Midbrain (tissue), 1 donor: ENCODE measurements at regions not wholly inside any gene's neighbourhood (a gene's known extent, or its start where the extent isn't known, plus 50 kb on each side); places are given as distances from the start of the nearest gene placed in this dataset.
"Not testable (repeated sequence)": the region's sequence is repeated elsewhere in the genome, so short reads cannot be mapped to it uniquely, and the experiment has no call there.

Source experiments
- DNase-seq: peaks from one replicate; lab custom pipeline; 2025; lab: John Stamatoyannopoulos, UW

- DNase-seq = no peak
These were observed 100.4 kb downstream of the CD83 start for GRCh38 chr6:14217728-14218518.

GRCh38 chr6:14218519-14218800 lies 100.9 kb downstream of the CD83 start:
- DNase-seq = no peak

- DNase-seq = no peak
These were observed 104.2 kb downstream of the CD83 start for GRCh38 chr6:14221564-14222279.

GRCh38 chr6:14222956-14223355 lies 105.4 kb downstream of the CD83 start:
- no peak for DNase-seq

GRCh38 chr6:14224359-14225103 lies 107.0 kb downstream of the CD83 start:
- no peak for DNase-seq

- DNase-seq = no peak
These were observed 108.6 kb downstream of the CD83 start for GRCh38 chr6:14226051-14226660.

DNA sequence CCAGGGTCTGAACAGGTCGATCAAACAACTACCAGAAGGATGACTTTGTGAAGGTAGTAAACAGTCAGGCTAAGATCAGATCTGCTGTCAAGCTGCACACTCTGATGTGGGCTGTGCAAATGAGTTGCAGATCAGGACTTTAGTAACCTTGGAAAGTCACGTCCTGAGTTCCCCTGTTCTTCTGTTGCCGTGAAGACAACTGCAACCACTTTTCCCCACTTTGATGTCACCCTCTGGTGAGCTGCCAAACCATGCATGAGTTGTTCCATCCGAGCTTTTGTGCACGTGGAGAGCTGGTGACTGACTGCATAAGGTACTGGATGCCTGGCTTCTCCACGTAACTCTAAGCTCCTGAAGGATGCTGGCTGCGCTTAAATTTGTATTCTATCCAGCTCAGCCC lies 111.0 kb downstream of the CD83 start:
- DNase-seq = no peak

DNA sequence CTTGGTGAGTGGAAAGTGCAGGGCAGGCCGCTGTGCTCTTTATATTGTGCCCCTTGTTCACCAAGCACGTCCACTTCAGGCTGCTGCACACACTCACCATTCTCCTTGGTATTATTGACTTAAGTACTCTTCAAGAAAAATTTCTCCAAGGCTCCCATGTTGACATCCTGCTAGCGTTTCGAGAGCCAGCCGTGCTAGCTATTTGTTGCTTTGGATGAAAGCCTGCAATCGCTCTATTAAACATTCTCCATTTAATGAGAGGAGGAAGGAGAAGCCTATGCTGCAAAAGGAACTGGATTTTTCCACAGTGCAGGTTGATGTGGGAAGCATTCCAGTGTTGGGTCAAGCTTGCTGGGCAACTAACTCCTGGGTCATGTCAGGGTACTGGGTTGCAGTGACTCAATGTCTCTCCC lies 113.5 kb downstream of the CD83 start:
- DNase-seq = no peak

DNA sequence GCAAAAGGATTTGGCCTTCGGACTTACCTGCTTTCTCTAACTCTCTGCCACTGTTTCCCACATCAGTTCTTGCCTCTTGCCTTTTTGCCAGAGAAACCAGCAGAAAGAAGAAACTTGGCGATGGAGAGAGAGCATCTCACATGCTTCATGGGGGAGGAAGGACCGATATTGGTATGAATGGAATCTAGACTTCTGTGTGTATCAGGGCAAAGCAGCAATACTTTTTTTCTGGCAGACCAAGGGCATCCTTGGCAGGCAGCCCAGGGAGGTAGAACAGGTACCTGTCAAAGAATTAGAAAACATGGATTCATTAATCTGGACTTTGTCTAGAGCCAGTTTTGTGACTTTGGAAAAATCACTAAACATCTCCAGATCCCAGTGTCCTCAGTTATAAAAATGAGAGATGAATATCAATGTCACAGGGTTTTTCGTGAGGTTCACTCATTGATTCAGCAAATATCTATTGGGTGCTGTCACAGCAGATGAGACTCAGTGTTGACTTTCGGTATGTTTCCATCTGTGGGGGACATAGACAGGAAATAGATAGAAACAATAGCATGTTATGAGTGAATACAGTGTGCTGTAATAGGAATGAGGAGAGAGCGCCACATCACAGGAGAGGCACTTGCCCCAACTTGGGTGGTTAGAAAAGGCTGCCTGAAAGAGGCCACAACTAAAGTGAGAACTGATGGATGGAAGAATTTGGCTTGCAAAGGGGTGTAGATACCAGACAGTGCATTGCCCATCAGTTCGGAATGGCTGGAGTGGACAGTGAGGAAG lies 114.1 kb downstream of the CD83 start:
- DNase-seq = no peak

- no peak for DNase-seq
These were observed 115.3 kb downstream of the CD83 start for GRCh38 chr6:14232889-14233288.

GRCh38 chr6:14235653-14236356 lies 118.2 kb downstream of the CD83 start:
- DNase-seq = no peak

DNA sequence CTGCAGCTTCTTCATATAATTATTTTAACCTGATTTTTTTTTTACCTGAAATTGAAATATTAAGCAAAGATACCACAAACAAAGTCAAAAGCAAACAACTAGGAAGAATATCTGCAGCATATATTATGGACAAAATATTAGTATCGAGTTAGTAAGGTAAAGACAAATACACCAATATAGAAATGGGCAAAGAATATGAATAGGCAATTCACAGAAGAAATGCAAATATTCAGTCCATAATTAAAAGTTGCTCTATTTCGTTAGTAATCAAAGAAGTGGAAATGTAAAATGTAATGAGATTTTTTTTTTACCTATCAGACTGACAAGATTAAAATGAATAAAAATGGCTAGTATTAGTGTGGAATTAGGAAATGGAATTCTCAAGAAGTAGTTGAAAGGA lies 121.5 kb downstream of the CD83 start:
- DNase-seq = no peak

GRCh38 chr6:14240411-14241166 lies 123.0 kb downstream of the CD83 start:
- DNase-seq = no peak

GRCh38 chr6:14241255-14242070 lies 123.9 kb downstream of the CD83 start:
- no peak for DNase-seq

DNA sequence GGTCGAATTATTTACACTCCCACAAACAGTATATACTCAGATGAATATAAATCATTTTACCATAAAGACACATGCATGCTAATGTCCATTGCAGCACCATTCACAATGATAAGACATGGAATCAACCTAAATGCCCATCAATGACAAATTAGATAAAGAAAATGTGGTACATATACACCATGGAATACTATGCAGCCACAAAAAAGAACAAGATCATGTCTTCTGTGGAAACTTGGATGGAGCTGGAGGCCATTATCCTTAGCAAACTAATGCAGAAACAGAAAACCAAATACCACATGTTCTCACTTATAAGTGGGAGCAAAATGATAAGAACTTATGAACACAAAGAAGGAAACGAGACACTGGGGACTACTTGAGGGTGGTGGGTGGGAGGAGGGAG lies 125.3 kb downstream of the CD83 start:
- DNase-seq = not testable (repeated sequence)

- no peak for DNase-seq
These were observed 126.0 kb downstream of the CD83 start for GRCh38 chr6:14243597-14243996.

GRCh38 chr6:14246876-14247275 lies 129.3 kb downstream of the CD83 start:
- DNase-seq = no peak

- no peak for DNase-seq
These were observed 133.0 kb downstream of the CD83 start for GRCh38 chr6:14250573-14250972.

DNA sequence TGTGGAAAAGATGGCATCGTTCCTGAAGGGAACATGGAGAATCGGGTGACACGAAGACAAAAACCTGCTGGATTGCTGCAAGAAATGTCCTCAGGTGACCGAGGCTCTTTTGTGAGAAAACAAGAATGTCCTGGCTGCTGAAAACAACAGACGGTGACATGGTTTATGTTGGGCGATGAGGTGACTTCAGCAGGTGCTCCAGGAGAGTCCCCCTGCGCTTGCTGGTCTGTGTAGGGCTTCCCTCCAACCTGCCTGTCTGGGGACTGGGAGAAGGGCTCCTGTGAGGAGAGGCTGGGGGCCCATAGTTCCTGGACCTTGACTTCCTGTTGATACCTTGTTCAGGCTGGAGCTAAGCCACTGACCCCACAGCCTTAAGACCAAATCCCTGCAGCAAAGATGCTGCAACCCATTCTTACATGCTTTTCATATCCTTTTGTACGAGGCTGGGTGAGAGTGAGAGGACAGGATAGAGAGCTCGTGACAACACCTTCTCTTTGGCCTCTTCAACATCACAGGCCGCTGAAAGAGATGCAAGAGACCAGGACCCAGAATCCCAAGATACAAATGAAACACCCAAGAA lies 134.8 kb downstream of the CD83 start:
- no peak for DNase-seq
